ENCODE measurements at regions not wholly inside any gene's neighbourhood (a gene's known extent, or its start where the extent isn't known, plus 50 kb on each side); places are given as distances from the start of the nearest gene placed in this dataset.

- no peak for TF ChIP-seq CTCF (IDR thresholded peaks at IDR 0.05; ENCODE audit: low read length)
- TF ChIP-seq EZH2 (optimal IDR thresholded peaks at IDR 0.05; ENCODE audit: low read depth, low read length): no peak
- TF ChIP-seq EZH2phosphoT487 (IDR thresholded peaks at IDR 0.05; ENCODE audit: low read length): no peak
These were observed 112.9 kb upstream of the PDE7B start for GRCh38 chr6:135738636-135739035.
